Activated CD4-positive, alpha-beta T cell treated with anti-CD3 and anti-CD28 coated beads, Interleukin-2, amount 50 U/mL, for 16 hours (primary cell): ENCODE measurements at regions not wholly inside any gene's neighbourhood (a gene's known extent, or its start where the extent isn't known, plus 50 kb on each side); places are given as distances from the start of the nearest gene placed in this dataset.
A peak's percentile ranks its signal among the peaks of the same experiment; 100 is the strongest.
"Not testable (repeated sequence)": the region's sequence is repeated elsewhere in the genome, so short reads cannot be mapped to it uniquely, and the experiment has no call there.

Experiments
- DNase-seq: peaks from one replicate; pipeline ENCODE4 v3.0.0-alpha.2; 2020

DNA sequence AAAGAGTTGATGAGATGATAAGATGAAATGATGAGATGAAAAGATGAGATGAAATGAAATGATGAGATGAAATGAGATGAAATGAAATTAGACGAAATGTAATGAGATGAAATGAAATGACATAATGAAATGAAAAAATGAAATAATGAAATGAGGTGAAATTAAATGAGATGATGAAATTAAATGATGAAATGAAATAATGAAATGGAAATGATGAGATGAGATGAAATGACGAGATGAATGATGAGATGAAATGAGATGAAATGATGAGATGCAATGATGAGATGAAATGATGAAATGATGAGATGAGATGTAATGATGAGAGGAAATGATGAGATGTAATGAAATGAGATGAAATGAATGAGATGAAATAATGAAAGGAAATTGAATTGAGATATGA lies 339.3 kb upstream of the PLGLB1 start:
- not testable (repeated sequence) for DNase-seq

DNA sequence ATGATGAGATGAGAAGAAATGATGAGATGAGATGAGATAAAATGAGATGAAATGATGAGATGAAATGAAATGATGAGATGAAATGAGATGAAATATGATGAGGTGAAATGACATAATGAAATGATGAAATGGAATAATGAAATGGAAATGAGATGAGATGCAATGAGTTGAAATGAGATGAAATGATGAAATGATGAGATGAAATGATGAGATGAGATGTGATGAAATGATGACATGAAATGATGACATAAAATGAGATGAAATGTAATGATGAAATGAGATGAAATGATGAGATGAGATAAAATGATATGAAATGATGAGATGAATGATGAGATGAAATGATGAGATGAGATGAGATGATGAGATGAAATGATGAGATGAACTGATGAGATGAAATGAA lies 340.2 kb upstream of the PLGLB1 start:
- not testable (repeated sequence) for DNase-seq

DNA sequence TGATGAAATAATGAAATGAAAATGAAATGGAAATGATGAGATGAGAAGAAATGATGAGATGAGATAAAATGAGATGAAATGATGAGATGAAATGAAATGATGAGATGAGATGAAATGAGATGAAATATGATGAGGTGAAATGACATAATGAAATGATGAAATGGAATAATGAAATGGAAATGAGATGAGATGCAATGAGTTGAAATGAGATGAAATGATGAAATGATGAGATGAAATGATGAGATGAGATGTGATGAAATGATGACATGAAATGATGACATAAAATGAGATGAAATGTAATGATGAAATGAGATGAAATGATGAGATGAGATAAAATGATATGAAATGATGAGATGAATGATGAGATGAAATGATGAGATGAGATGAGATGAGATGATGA lies 342.7 kb upstream of the PLGLB1 start:
- DNase-seq: not testable (repeated sequence)

DNA sequence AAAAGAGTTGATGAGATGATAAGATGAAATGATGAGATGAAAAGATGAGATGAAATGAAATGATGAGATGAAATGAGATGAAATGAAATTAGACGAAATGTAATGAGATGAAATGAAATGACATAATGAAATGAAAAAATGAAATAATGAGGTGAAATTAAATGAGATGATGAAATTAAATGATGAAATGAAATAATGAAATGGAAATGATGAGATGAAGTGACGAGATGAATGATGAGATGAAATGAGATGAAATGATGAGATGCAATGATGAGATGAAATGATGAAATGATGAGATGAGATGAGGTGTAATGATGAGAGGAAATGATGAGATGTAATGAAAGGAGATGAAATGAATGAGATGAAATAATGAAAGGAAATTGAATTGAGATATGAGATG lies 343.4 kb upstream of the PLGLB1 start:
- DNase-seq: not testable (repeated sequence)

DNA sequence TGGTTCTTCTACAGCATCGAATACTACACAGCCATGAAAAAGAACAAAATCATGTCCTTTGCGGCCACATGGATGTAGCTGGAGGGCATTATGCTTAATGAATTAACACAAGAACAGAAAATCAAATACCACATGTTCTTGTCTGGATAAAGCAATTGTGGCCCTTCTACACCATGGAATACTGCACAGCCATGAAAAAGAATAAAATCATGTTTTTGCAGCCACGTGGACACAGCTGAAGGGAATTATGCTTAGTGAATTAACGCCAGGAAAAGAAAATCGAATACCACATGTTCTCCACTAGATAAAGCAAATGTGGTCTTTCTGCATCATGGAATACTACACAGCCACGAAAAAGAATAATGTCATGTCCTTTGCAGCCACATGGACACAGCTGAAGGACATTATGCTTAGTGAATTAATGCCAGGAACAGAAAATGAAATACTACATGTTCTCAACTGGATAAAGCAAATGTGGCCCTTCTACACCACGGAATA lies 361.8 kb upstream of the PLGLB2 start:
- DNase-seq: not testable (repeated sequence)

DNA sequence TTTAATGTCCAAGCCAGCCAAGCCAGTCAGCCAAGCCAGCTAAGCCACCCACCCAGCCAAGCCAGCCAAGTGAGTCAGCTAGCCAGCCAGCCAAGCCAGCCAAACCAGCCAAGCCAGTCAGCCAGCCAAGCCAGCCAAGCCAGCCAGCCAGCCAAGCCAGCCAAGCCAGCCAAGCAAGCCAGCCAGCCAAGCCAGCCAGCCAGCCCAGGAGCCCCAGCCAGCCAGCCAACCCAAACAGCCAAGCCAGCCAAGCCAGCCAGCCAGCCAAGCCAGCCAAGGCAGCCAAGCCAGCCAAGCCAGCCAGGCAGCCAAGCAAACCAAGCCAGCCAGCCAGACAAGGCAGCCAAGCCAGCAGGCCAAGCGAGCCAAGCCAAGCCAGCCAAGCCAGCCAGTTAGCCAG lies 352.1 kb upstream of the PLGLB2 start:
- DNase-seq: not testable (repeated sequence)

DNA sequence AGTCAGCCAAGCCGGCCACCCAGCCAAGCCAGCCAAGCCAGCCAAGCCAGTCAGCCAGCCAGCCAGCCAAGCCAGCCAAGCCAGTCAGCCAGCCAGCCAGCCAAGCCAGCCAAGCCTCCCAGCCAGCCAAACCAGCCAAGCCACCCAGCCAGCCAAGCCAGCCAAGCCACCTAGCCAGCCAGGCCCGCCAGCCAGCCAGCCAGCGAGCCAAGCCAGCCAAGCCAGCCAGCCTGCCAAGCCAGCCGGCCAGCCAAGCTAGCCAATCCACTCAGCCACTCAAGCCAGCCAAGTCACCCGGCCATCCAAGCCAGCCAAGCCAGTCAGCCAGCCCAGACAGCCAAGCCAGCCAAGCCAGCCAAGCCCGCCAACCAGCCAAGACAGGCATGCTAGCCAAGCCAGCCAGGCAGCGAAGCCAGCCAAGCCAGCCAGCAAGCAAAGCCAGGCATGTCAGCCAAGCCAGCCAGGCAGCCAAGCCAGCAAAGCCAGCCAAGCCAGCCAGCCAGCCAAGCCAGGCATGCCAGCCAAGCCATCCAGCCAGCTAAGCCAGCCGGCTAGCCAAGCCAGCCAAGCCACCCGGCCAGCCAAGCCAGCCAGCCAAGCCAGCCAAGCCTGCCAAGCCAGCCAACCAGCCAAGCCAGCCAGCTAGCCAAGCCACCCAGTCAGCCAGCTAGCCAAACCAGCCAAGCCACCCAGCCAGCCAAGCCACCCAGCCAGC lies 351.2 kb upstream of the PLGLB2 start:
- DNase-seq: not testable (repeated sequence)

DNA sequence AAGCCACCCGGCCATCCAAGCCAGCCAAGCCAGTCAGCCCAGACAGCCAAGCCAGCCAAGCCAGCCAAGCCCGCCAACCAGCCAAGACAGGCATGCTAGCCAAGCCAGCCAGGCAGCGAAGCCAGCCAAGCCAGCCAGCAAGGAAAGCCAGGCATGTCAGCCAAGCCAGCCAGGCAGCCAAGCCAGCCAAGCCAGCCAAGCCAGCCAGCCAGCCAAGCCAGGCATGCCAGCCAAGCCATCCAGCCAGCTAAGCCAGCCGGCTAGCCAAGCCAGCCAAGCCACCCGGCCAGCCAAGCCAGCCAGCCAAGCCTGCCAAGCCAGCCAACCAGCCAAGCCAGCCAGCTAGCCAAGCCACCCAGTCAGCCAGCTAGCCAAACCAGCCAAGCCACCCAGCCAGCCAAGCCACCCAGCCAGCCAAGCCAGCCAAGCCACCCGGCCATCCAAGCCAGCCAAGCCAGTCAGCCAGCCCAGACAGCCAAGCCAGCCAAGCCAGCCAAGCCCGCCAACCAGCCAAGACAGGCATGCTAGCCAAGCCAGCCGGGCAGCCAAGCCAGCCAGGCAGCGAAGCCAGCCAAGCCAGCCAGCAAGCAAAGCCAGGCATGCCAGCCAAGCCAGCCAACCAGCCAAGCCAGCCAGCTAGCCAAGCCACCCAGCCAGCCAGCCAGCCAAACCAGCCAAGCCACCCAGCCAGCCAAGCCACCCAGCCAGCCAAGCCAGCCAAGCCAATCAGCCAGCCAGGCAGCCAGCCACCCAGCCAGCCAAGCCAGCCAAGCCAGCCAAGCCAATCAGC lies 350.4 kb upstream of the PLGLB2 start:
- DNase-seq: not testable (repeated sequence)

DNA sequence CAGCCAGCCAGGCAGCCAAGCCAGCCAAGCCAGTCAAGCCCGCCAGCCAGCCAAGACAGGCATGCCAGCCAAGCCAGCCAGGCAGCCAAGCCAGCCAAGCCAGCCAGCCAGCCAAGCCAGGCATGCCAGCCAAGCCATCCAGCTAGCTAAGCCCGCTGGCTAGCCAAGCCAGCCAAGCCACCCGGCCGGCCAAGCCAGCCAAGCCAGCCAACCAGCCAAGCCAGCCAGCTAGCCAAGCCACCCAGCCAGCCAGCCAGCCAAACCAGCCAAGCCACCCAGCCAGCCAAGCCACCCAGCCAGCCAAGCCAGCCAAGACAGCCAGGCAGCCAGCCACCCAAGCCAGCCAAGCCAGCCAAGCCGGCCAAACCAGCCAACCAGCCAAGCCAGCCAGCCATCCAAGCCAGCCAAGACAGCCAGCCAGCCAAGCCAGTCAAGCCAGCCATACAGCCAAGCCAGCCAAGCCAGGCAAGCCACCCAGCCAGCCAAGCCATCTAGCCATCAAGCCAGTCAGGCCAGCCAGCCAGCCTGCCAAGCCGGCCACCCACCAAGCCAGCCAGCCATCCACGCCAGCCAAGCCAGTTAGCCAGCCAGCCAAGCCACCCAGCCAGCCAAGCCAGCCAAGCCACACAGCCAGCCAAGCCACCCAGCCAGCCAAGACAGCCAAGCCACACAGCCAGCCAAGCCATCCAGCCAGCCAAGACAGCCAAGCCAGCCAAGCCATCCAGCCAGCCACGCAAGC lies 349.2 kb upstream of the PLGLB2 start:
- DNase-seq: not testable (repeated sequence)

DNA sequence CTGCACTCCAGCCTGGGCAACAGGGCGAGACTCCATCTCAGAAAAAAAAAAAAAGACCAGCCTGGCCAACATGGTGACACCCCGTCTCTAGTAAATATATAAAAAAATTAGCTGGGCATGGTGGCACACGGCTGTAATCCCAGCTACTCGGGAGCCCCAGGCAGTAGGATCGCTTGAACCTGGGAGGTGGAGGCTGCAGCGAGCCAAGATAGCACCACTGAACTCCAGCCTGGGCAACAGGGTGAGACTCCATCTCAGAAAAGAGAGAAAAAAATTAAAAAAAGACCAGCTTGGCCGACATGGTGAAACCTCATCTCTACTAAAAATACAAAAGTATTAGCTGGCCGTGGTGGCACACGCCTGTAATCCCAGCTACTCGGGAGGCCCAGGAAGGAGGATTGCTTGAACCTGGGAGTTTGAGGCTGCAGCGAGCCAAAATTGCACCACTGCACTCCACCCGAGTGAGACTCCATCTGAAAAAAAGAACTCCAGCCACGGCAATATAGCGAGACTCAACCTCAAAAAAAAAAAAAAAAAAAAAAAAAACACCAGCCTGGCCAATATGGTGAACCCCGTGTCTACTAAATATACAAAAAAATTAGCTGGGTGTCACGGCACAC lies 346.1 kb upstream of the PLGLB2 start:
- no peak for DNase-seq

DNA sequence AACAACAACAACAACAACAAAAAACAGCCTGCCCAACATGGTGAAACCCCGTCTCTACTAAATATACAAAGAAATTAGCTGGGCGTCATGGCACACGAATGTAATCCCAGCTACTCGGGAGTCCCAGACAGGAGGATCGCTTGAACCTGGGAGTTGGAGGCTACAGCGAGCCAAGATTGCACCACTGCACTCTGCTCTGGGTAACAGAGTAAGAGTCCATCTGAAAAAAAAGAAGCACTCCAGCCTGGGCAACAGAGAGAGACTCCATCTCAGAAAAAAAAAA lies 344.1 kb upstream of the PLGLB2 start:
- no peak for DNase-seq

DNA sequence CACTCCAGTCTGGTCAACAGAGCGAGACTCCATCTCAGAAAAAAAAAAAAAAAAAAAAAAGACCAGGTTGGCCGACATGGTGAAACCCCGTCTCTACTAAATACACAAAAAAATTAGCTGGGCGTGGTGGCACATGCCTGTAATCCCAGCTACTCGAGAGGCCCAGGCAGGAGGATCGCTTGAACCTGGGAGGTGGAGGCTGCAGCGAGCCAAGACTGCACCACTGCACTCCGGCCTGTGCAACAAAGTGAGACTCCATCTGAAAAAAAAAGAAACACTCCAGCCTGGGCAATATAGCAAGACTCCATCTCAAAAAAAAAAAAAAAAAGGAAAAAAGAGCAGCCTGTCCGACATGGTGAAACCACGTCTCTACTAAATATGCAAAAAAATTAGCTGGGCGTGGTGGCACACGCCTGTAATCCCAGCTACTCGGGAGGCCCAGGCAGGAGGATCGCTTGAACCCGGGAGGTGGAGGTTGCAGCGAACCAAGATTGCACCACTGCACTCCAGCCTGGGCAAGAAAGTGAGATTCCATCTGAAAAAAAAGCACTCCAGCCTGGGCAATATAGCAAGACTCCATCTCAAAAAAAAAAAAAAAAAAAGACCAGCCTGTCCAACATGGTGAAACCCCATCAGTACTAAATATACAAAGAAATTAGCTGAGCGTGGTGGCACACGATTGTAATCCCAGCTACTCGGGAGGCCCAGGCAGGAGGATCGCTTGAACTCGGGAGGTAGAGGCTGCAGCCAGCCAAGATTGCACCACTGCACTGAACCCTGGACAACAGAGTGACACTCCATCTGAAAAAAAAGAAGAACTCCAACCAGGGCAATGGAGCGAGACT lies 343.3 kb upstream of the PLGLB2 start:
- not testable (repeated sequence) for DNase-seq

DNA sequence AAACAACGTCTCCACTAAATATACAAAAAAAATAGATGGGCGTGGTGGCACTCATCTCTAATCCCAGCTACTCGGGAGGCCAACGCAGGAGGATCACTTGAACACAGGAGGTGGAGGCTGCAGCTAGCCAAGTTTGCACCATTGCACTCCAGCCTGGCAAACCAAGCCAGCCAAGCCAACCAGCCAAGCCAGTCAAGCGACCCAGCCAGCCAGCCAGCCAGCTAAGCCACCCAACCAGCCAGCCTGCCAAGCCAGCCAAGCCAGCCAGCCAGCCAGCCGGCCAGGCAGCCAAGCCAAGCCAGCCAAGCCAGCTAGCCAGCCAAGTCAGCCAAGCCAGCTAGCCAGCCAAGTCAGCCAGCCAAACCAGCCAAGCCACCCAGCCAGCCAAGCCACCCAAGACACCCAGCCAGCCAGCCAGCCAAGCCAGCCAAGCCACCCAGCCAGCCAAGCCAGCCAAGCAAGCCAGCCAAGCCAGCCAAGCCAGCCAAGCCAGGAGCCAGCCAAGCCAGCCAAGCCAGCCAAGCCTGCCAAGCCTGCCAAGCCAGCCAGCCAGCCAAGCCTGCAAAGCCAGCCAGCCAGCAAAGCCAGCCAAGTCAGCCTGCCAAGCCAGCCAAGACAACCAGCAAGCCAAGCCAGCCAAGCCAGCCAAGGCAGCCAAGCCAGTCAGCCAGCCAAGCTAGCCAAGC lies 342.2 kb upstream of the PLGLB2 start:
- DNase-seq: not testable (repeated sequence)

DNA sequence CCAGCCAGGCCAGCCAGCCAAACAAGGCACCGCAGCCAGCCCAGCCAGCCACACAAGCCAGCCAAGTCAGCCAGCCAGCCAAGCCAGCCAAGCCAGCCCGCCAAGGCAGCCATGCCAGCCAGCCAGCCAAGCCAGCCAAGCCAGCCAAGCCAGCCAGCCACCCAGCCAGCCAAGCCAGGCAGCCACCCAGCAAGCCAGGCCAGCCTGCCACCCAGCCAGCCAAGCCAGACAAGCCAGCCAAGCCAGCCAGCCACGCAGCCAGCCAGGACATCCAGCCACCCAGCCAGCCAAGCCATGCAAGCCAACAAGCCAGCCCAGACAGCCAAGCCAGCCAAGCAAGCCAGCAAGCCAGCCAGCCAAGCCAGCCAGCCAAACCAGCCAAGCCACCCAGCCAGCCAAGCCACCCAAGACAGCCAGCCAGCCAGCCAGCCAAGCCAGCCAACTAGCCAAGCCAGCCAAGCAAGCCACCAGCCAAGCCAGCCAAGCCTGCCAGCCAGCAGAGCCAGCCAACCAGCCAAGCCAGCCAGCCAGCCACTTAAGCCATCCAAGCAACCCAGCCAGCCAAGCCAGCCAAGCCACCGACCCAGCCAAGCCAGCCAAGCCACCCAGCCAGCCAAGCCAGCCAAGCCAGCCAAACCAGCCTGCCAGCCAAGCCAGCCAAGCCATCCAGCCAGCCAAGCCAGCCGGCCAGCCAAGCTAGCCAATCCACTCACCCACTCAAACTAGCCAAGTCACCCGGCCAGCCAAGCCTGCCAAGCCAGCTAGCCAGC lies 341.3 kb upstream of the PLGLB2 start:
- not testable (repeated sequence) for DNase-seq

DNA sequence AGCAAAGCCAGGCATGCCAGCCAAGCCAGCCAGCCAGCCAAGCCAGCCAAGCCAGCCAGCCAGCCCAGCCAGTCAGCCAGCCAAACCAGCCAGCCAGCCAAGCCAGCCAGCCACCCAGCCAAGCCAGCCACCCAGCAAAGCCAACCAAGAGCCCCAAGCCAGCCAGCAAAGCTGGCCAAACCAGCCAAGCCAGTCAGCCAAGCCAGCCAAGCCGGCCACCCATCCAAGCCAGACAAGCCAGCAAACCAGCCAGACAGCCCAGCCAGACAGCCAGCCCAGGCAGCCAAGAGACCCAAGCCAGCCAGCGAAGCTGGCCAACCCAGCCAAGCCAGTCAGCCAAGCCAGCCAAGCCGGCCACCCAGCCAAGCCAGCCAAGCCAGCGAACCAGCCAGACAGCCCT lies 338.3 kb upstream of the PLGLB2 start:
- not testable (repeated sequence) for DNase-seq

DNA sequence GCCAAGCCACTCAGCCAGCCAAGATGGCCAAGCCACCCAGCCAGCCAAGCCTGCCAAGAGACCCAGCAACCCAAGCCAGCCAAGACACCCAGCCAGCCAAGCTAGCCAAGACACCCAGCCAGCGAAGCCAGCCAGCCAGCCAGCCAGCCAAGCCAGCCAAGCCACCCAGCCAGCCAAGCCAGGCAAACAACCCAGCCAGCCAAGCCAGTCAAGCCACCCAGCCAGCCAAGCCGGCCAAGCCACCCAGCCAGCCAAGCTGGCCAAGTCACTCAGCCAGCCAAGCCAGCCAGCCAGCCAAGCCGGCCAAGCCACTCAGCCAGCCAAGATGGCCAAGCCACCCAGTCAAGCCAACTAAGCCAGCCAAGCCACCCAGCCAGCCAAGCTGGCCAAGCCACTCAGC lies 337.5 kb upstream of the PLGLB2 start:
- not testable (repeated sequence) for DNase-seq

DNA sequence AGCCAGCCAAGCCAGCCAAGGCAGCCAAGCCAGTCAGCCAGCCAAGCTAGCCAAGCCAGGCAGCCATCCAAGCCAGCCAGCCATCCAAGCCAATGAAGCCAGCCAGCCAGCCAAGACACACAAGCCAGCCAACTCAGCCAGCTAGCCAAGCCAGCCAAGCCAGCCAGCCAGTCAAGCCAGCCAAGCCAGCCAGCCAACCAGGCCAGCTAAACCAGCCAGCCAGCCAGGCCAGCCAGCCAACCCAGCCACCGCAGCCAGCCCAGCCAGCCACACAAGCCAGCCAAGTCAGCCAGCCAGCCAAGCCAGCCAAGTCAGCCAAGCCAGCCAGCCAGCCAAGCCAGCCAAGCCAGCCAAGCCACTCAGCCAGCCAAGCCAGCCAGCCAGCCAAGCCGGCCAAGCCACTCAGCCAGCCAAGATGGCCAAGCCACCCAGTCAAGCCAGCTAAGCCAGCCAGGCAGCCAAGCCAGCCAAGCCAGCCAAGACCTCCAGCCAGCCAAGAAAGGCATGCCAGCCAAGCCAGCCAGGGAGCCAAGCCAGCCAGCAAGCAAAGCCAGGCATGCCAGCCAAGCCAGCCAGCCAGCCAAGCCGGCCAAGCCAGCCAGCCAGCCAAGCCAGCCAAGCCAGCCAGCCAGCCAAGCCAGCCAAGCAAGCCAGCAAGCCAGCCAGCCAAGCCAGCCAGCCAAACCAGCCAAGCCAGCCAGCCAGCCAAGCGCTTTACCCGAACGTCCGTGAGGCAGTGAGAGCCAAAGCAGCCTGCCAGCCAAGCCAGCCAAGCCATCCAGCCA lies 335.7 kb upstream of the PLGLB2 start:
- peak; percentile 14 for DNase-seq

DNA sequence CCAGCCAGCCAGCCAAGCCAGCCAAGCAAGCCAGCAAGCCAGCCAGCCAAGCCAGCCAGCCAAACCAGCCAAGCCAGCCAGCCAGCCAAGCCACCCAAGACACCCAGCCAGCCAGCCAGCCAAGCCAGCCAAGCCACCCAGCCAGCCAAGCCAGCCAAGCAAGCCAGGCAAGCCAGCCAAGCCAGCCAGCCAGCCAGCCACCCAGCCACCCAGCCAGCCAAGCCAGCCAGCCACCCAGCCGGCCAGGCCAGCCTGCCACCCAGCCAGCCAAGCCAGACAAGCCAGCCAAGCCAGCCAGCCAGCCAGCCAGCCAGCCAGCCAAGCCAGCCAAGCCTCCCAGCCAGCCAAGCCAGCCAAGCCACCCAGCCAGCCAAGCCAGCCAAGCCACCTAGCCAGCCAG lies 333.6 kb upstream of the PLGLB2 start:
- DNase-seq: not testable (repeated sequence)

DNA sequence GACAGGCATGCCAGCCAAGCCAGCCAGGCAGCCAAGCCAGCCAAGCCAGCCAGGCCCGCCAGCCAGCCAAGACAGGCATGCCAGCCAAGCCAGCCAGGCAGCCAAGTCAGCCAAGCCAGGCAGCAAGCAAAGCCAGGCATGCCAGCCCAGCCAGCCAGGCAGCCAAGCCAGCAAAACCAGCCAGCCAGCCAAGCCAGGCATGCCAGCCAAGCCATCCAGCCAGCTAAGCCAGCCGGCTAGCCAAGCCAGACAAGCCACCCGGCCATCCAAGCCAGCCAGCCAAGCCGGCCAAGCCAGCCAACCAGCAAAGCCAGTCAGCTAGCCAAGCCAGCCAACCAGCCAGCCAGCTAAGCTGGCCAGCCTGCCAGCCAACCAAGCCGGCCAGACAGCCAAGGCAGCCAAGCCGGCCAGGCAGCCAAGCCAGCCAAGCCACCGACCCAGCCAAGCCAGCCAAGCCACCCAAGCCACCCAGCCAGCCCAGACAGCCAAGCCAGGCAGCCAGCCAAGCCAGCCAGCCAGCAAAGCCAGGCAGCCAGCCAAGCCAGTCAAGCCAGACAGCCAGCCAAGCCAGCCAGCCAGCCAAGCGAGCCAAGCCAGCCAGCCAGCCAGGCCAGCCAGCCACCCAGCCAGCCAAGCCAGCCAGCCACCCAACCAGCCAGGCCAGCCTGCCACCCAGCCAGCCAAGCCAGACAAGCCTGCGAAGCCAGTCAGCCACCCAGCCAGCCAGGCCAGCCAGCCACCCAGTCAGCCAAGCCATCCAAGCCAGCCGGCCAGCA lies 332.9 kb upstream of the PLGLB2 start:
- not testable (repeated sequence) for DNase-seq
